ENCODE measurements at regions not wholly inside any gene's neighbourhood (a gene's known extent, or its start where the extent isn't known, plus 50 kb on each side); places are given as distances from the start of the nearest gene placed in this dataset.
A peak's percentile ranks its signal among the peaks of the same experiment; 100 is the strongest.

- ATAC-seq (replicated peaks in 6 of 8): no peak
- Histone ChIP-seq H3K27ac (no peak overlapping the region), H3K4me1 (replicated peaks in 1 of 2) (peaks cover 29 to 30% of the 10 kb centered on the region in 2 donors), H3K4me3 (no peak overlapping the region)
- WGBS, 10 experiments: 55 to 100% (median 74%) methylated on average over 1 to 2 of the region's 2 CpGs; no CpG with 5 or more reads in 4 of the 10 experiments
- in situ Hi-C loops (cut with MboI; ENCODE audit: low pct_unique_long_range_greater_than_20kb in 2 of 9, low sequenced_read_pairs in 9 of 9, unreplicated experiment in 9 of 9): no loop called here
These were observed 298.5 kb downstream of the RPLP1 start for GRCh38 chr15:69751147-69751546.

GRCh38 chr15:69751566-69751965 lies 298.9 kb downstream of the RPLP1 start:
- WGBS, 10 experiments: 0 to 40% (median 20%) methylated on average over 1 to 5 of the region's 5 CpGs; no CpG with 5 or more reads in 3 of the 10 experiments
- in situ Hi-C loops (cut with MboI; ENCODE audit: low pct_unique_long_range_greater_than_20kb in 2 of 9, low sequenced_read_pairs in 9 of 9, unreplicated experiment in 9 of 9): no loop called here
- Histone ChIP-seq H3K4me3 (no peak overlapping the region), H3K4me1 (replicated peaks in 1 of 2) (peaks cover 29 to 30% of the 10 kb centered on the region in 2 donors), H3K27ac (no peak overlapping the region)
- peak in 5 of 8 experiments; percentile 67 to 92 (median 90) for ATAC-seq (replicated peaks in 6 of 8)

GRCh38 chr15:69753867-69754266 lies 301.2 kb downstream of the RPLP1 start:
- Histone ChIP-seq H3K4me3 (no peak overlapping the region), H3K27ac (no peak overlapping the region), H3K4me1 (replicated peaks in 1 of 2) (peaks cover 19% of the 10 kb centered on the region in 2 donors)
- in situ Hi-C loops (cut with MboI; ENCODE audit: low pct_unique_long_range_greater_than_20kb in 2 of 9, low sequenced_read_pairs in 9 of 9, unreplicated experiment in 9 of 9): no loop called here
- no peak for ATAC-seq (replicated peaks in 6 of 8)
- 100% methylated on average over 1 of the region's 1 CpG; no CpG with 5 or more reads in 8 of the 10 experiments for WGBS, 10 experiments

DNA sequence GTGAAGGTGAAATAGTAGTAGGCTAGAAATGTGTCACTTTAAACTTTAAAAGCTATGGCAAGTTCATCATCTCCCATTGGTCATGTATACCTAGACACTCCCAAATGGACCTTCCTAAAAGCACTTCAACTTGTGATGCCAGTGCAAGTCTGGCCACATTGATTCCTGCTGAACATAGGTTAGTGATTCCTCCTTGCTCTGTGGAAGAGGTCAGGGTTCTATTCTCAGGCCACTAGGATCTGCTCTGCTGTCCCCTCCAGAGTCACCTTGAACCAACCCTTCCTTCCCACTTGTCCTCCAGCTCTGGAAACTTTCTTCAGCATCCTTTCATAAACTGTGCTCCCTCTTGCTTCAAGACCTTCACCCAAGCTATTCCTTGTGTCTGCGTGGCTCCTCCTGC lies 301.7 kb downstream of the RPLP1 start:
- WGBS, 10 experiments: 75 to 100% (median 86%) methylated on average over 1 of the region's 1 CpG; no CpG with 5 or more reads in 1 of the 10 experiments
- in situ Hi-C loops (cut with MboI; ENCODE audit: low pct_unique_long_range_greater_than_20kb in 2 of 9, low sequenced_read_pairs in 9 of 9, unreplicated experiment in 9 of 9): no loop called here
- H3K4me1 ChIP-seq (replicated peaks in 1 of 2): peaks cover 15 to 18% of the 10 kb centered on the region in 2 donors

GRCh38 chr15:69755551-69756310 lies 303.1 kb downstream of the RPLP1 start:
- WGBS, 10 experiments: 24 to 96% (median 80%) methylated on average over 2 to 7 of the region's 7 CpGs; no CpG with 5 or more reads in 3 of the 10 experiments
- H3K4me3 ChIP-seq: no peak overlapping the region
- in situ Hi-C loops (cut with MboI; ENCODE audit: low pct_unique_long_range_greater_than_20kb in 2 of 9, low sequenced_read_pairs in 9 of 9, unreplicated experiment in 9 of 9): no loop called here
- no peak for ATAC-seq (replicated peaks in 6 of 8)
- no peak overlapping the region for H3K27ac ChIP-seq
- H3K4me1 ChIP-seq (replicated peaks in 1 of 2): peaks cover 13 to 17% of the 10 kb centered on the region in 2 donors

More for the DNA sequence above, 301.7 kb downstream of the RPLP1 start:
- ATAC-seq (replicated peaks in 6 of 8): no peak
- H3K4me3 ChIP-seq: no peak overlapping the region
- H3K27ac ChIP-seq: no peak overlapping the region

- ATAC-seq (replicated peaks in 6 of 8): no peak
- Histone ChIP-seq H3K4me1 (replicated peaks in 1 of 2) (peaks cover 9 to 10% of the 10 kb centered on the region in 2 donors), H3K4me3 (no peak overlapping the region), H3K27ac (no peak overlapping the region)
- in situ Hi-C loops (cut with MboI; ENCODE audit: low pct_unique_long_range_greater_than_20kb in 2 of 9, low sequenced_read_pairs in 9 of 9, unreplicated experiment in 9 of 9): no loop called here
- 91 to 100% (median 100%) methylated on average over 1 to 3 of the region's 3 CpGs; no CpG with 5 or more reads in 3 of the 10 experiments for WGBS, 10 experiments
These were observed 303.8 kb downstream of the RPLP1 start for GRCh38 chr15:69756440-69756839.

GRCh38 chr15:69757186-69757585 lies 304.6 kb downstream of the RPLP1 start:
- Histone ChIP-seq H3K27ac (no peak overlapping the region), H3K4me1 (replicated peaks in 1 of 2) (peaks cover 4 to 9% of the 10 kb centered on the region in 2 donors), H3K4me3 (no peak overlapping the region)
- 89 to 96% (median 95%) methylated on average over 2 to 6 of the region's 6 CpGs; no CpG with 5 or more reads in 4 of the 10 experiments for WGBS, 10 experiments
- in situ Hi-C loops (cut with MboI; ENCODE audit: low pct_unique_long_range_greater_than_20kb in 2 of 9, low sequenced_read_pairs in 9 of 9, unreplicated experiment in 9 of 9): no loop called here
- ATAC-seq (replicated peaks in 6 of 8): no peak

DNA sequence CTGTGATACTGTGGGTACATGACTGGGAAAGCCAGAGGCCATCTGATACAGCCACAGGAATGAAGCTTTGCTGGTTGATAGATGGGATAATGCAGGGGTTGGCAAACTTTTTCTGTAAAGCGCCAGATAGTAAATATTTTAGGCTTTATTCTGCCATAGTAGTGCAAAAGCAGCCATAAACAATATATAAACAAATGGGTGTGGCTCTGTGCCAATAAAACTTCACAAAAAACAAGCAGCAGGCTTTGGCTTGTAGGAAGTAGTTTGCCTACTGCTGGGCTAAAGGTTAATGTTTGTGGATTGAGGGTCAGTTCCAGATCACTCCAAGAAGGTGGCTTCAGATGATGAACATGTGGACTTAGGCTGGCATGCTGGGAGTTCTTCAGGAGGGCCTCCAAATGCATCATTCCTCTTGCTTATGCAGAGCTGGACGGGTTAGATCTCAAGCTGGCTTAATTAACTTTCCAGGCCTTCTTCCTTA lies 305.7 kb downstream of the RPLP1 start:
- H3K27ac ChIP-seq: no peak overlapping the region
- no peak for ATAC-seq (replicated peaks in 6 of 8)

GRCh38 chr15:69758810-69759790 lies 306.5 kb downstream of the RPLP1 start:
- in situ Hi-C loops (cut with MboI; ENCODE audit: low pct_unique_long_range_greater_than_20kb in 2 of 9, low sequenced_read_pairs in 9 of 9, unreplicated experiment in 9 of 9): no loop called here
- Histone ChIP-seq H3K27ac (no peak overlapping the region), H3K4me1 (replicated peaks in 1 of 2) (peaks cover 4 to 9% of the 10 kb centered on the region in 2 donors), H3K4me3 (no peak overlapping the region)
- no peak for ATAC-seq (replicated peaks in 6 of 8)
- 67 to 100% (median 93%) methylated on average over 1 to 8 of the region's 8 CpGs; no CpG with 5 or more reads in 1 of the 10 experiments for WGBS, 10 experiments

More for the DNA sequence above, 305.7 kb downstream of the RPLP1 start:
- H3K4me1 ChIP-seq (replicated peaks in 1 of 2): peaks cover 4 to 9% of the 10 kb centered on the region in 2 donors
- in situ Hi-C loops (cut with MboI; ENCODE audit: low pct_unique_long_range_greater_than_20kb in 2 of 9, low sequenced_read_pairs in 9 of 9, unreplicated experiment in 9 of 9): no loop called here
- 0 to 100% (median 84%) methylated on average over 1 to 2 of the region's 2 CpGs; no CpG with 5 or more reads in 2 of the 10 experiments for WGBS, 10 experiments
- no peak overlapping the region for H3K4me3 ChIP-seq

- in situ Hi-C loops (cut with MboI; ENCODE audit: low pct_unique_long_range_greater_than_20kb in 2 of 9, low sequenced_read_pairs in 9 of 9, unreplicated experiment in 9 of 9): no loop called here
- ATAC-seq (replicated peaks in 6 of 8): peak in 5 of 8 experiments; percentile 27 to 37 (median 30)
- Histone ChIP-seq H3K4me1 (replicated peaks in 1 of 2) (peaks cover 4 to 9% of the 10 kb centered on the region in 2 donors), H3K27ac (peak overlapping the region in 1 of 2 donors; percentile 13), H3K4me3 (no peak overlapping the region)
- 33 to 100% (median 67%) methylated on average over 1 to 3 of the region's 3 CpGs; no CpG with 5 or more reads in 1 of the 10 experiments for WGBS, 10 experiments
These were observed 307.7 kb downstream of the RPLP1 start for GRCh38 chr15:69760258-69760845.

DNA sequence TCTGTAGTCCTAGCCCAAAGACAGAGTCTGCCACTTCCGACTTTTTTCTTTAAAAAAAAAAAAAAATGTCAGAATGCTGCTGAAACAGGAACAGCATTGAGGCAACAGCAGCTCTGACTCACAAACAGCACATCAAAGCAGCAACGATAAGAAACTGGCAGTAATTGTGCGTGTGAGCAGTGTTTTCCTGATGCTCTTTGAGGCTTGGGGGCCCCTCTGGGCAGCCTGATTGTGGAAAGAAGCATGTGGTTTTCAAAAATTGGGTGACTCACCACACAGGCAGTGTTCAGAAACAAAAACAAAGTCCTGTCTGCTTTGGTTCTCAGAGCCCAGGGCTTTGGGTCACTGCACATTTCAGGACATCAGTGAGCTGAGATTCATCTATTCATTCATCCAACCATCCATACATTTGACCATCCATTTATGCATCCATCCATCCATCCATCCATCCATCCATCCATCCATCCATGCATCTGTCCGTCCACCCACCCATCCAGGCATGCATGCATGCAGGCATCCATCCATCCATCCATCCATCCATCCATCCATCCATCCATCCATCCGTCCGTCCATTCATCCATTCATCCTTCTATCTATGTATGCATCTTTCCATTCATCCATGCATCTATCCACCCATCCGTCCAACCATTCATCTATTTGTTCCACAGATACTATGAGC lies 308.4 kb downstream of the RPLP1 start:
- Histone ChIP-seq H3K4me1 (replicated peaks in 1 of 2) (peaks cover 4 to 9% of the 10 kb centered on the region in 2 donors), H3K4me3 (no peak overlapping the region), H3K27ac (no peak overlapping the region)
- WGBS, 10 experiments: 29 to 81% (median 61%) methylated on average over 3 to 7 of the region's 7 CpGs
- in situ Hi-C loops (cut with MboI; ENCODE audit: low pct_unique_long_range_greater_than_20kb in 2 of 9, low sequenced_read_pairs in 9 of 9, unreplicated experiment in 9 of 9): no loop called here
- peak; percentile 47 to 97 (median 96) for ATAC-seq (replicated peaks in 6 of 8)
